Panc1 (cell line): ENCODE measurements at regions not wholly inside any gene's neighbourhood (a gene's known extent, or its start where the extent isn't known, plus 50 kb on each side); places are given as distances from the start of the nearest gene placed in this dataset.
"Not testable (repeated sequence)": the region's sequence is repeated elsewhere in the genome, so short reads cannot be mapped to it uniquely, and the experiment has no call there.

Source experiments
- ATAC-seq: fragments of 200-7000 bp; cut with Tn5 transposase; 2 replicates; pipeline ENCODE4 v1.9.1; 2020; ENCODE audit warnings: mild to moderate bottlenecking, moderate library complexity
- BruUV-seq: library from RNA; stranded (reverse); fragments of 400-500 nt; replicated peaks from 2 replicates; lab custom pipeline; 2021; lab: Mats Ljungman, UMichigan
- CTCF ChIA-PET: fragments of 300-600 bp; sonication (Branson Sonifier 250); formaldehyde crosslinking; loops from one replicate; lab custom pipeline; 2022; ENCODE audit warnings: antibody characterized with exemption; lab: Charles Lee
- POLR2A ChIA-PET: fragments of 300-600 bp; sonication (Branson Sonifier 250); formaldehyde crosslinking; loops from one replicate; lab custom pipeline; 2022; ENCODE audit warnings: antibody characterized with exemption; lab: Charles Lee
- DNase-seq: peaks from one replicate; pipeline ENCODE4 v3.0.0-alpha.2; 2010; ENCODE audit warnings: low read depth, low spot score
- H3K27ac ChIP-seq: 2 replicates; pipeline ENCODE4 v1.5.1; 2011; ENCODE audit warnings: mild to moderate bottlenecking, low read length, inconsistent platforms
- H3K27me3 ChIP-seq: fragments of 200-500 bp; sonication (Bioruptor generic); 2 replicates; pipeline ENCODE4 v1.6.0; 2014; ENCODE audit warnings: low read length, inconsistent platforms; ENCODE audit not compliant: control insufficient read depth, insufficient read depth
- H3K36me3 ChIP-seq: fragments of 200-500 bp; sonication (Bioruptor generic); 2 replicates; pipeline ENCODE4 v1.5.1; 2014; ENCODE audit warnings: inconsistent platforms, mild to moderate bottlenecking, low read length, moderate library complexity; ENCODE audit not compliant: control insufficient read depth, insufficient read depth
- H3K4me1 ChIP-seq: 2 replicates; pipeline ENCODE4 v1.5.1; 2011; ENCODE audit warnings: inconsistent platforms, mild to moderate bottlenecking, low read length, moderate library complexity; ENCODE audit not compliant: control insufficient read depth, insufficient read depth
- H3K4me3 ChIP-seq, 2 experiments: 2 replicates each; pipeline ENCODE4 v1.5.1; 2011 to 2012; ENCODE audit warnings: low read depth in 2 of 2, low read length in 2 of 2, mild to moderate bottlenecking in 2 of 2, inconsistent platforms in 1 of 2, moderate library complexity in 1 of 2
- H3K9me3 ChIP-seq: fragments of 200-500 bp; sonication (Bioruptor generic); 2 replicates; pipeline ENCODE4 v1.5.1; 2014; ENCODE audit warnings: low read depth, mild to moderate bottlenecking, inconsistent platforms, low read length, moderate library complexity; ENCODE audit not compliant: control insufficient read depth, insufficient read depth
- CTCF ChIP-seq: fragments of 450-650 bp; IDR thresholded peaks from 2 replicates; pipeline ENCODE4 v1.5.1; 2017; ENCODE audit warnings: mild to moderate bottlenecking
- POLR2AphosphoS5 ChIP-seq: IDR thresholded peaks from 2 replicates; pipeline ENCODE4 v1.6.1; 2012; ENCODE audit warnings: mild to moderate bottlenecking, low read depth, low read length, moderate library complexity
- REST ChIP-seq, 2 experiments: IDR thresholded peaks; 2 replicates each; pipeline ENCODE4 v1.6.1; 2011 to 2012; ENCODE audit warnings: low read depth in 2 of 2, control low read depth in 1 of 2, low read length in 1 of 2, mild to moderate bottlenecking in 1 of 2, moderate library complexity in 1 of 2; ENCODE audit not compliant: insufficient read depth in 1 of 2
- SIN3A ChIP-seq: IDR thresholded peaks from 2 replicates; pipeline ENCODE4 v1.6.1; 2012; ENCODE audit warnings: low read depth, mild to moderate bottlenecking, low read length, moderate library complexity, borderline replicate concordance; ENCODE audit not compliant: insufficient read depth
- TCF7L2 ChIP-seq: IDR thresholded peaks from 2 replicates; pipeline ENCODE4 v1.6.1; 2011; ENCODE audit warnings: mild to moderate bottlenecking, low read depth, low read length, inconsistent platforms
- in situ Hi-C: cut with HindIII; loops from 2 replicates; pipeline ENCODE4 v1.10.0; 2016; ENCODE audit warnings: low sequenced_read_pairs, low pct_unique_long_range_greater_than_20kb
- intact Hi-C: fragments of 100-400 bp; cut with micrococcal nuclease; formaldehyde crosslinking; loops from one replicate; pipeline ENCODE4 v1.10.0; 2022; ENCODE audit not compliant: unreplicated experiment

- ATAC-seq (no peak), DNase-seq (no peak)
- no peaks in the 10 kb centered on the region for H3K36me3 ChIP-seq
- POLR2A ChIA-PET: no interaction called here
- no TSS peak for BruUV-seq
- no peaks in the 10 kb centered on the region for H3K9me3 ChIP-seq
- H3K27ac ChIP-seq: no peak overlapping the region
- no peaks in the 10 kb centered on the region for H3K27me3 ChIP-seq
- CTCF ChIA-PET: no interaction called here
- intact Hi-C loops: no loop called here
- no peak for TF ChIP-seq TCF7L2
- no peak for TF ChIP-seq CTCF
- TF ChIP-seq REST (IDR thresholded peaks at IDR 0.05; ENCODE audit: insufficient read depth in 1 of 2, low read depth in 2 of 2, low read length in 1 of 2): no peak
- no peak for TF ChIP-seq POLR2AphosphoS5
- no peak for TF ChIP-seq SIN3A
- peaks cover 14% of the 10 kb centered on the region for H3K4me1 ChIP-seq
- no peak overlapping the region for H3K4me3 ChIP-seq
- in situ Hi-C loops: no loop called here
Measured at GRCh38 chr1:30524840-30525617, 198.4 kb downstream of the MATN1 start.

- ATAC-seq, DNase-seq, CTCF ChIA-PET, intact Hi-C loops, H3K36me3 ChIP-seq, H3K4me3 ChIP-seq, in situ Hi-C loops, BruUV-seq, H3K27me3 ChIP-seq, H3K27ac ChIP-seq, H3K9me3 ChIP-seq, POLR2A ChIA-PET: not testable (repeated sequence)
- peaks cover 14% of the 10 kb centered on the region for H3K4me1 ChIP-seq
Measured at GRCh38 chr1:30524025-30524555, 199.3 kb downstream of the MATN1 start.
